ENCODE measurements at regions not wholly inside any gene's neighbourhood (a gene's known extent, or its start where the extent isn't known, plus 50 kb on each side); places are given as distances from the start of the nearest gene placed in this dataset.

DNA sequence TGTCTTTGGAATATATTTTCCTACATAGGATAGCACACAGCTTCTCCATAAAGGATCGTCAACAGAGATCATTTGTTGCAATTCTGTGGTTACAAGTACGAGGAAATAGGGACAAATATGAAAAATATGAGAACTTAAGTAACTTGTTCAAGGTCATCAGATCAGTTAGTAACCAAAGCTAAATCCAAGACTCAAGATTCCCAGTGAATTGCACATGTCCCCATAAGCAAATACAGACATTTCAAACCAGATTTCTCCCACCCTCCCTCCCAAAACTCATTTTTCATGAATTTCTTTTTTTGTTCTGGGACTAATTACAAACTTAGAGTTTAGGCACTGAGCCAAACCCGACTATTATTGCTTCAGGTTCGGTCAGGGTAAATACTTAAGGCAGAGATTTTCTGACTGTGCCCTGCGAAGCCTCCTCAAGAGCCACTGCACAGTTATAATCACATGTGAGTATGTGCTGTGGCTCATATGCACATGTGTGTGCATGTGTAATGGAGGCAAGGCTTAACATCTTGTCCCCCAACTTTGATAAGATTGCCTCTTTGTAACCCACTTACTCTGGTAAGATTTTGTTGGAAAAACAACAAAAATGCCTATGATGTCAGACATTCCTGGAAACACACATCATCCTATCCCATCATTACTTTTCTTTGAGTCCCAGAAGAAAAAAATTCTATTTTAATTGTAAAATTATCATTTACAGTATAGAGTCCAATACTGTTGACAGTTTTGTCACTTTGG is 216.2 kb downstream of the CD83 start:
- TF ChIP-seq GABPA (IDR thresholded peaks at IDR 0.05; ENCODE audit: low read depth) (no peak), CTCF (IDR thresholded peaks at IDR 0.05; ENCODE audit: insufficient read depth, low read length) (no peak), SPI1 (IDR thresholded peaks at IDR 0.05; ENCODE audit: borderline replicate concordance, low read depth) (no peak)
- TF ChIP-seq, protein P1, sequence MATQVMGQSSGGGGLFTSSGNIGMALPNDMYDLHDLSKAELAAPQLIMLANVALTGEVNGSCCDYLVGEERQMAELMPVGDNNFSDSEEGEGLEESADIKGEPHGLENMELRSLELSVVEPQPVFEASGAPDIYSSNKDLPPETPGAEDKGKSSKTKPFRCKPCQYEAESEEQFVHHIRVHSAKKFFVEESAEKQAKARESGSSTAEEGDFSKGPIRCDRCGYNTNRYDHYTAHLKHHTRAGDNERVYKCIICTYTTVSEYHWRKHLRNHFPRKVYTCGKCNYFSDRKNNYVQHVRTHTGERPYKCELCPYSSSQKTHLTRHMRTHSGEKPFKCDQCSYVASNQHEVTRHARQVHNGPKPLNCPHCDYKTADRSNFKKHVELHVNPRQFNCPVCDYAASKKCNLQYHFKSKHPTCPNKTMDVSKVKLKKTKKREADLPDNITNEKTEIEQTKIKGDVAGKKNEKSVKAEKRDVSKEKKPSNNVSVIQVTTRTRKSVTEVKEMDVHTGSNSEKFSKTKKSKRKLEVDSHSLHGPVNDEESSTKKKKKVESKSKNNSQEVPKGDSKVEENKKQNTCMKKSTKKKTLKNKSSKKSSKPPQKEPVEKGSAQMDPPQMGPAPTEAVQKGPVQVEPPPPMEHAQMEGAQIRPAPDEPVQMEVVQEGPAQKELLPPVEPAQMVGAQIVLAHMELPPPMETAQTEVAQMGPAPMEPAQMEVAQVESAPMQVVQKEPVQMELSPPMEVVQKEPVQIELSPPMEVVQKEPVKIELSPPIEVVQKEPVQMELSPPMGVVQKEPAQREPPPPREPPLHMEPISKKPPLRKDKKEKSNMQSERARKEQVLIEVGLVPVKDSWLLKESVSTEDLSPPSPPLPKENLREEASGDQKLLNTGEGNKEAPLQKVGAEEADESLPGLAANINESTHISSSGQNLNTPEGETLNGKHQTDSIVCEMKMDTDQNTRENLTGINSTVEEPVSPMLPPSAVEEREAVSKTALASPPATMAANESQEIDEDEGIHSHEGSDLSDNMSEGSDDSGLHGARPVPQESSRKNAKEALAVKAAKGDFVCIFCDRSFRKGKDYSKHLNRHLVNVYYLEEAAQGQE (IDR thresholded peaks at IDR 0.05; ENCODE audit: insufficient replicate concordance, low read depth): no peak
- Histone ChIP-seq H3K27ac (replicated peaks) (no peak overlapping the region), H3K4me3 (replicated peaks; ENCODE audit: insufficient read depth, low read length) (no peak overlapping the region), H3K27me3 (ENCODE audit: insufficient read depth, poor library complexity, severe bottlenecking) (no peaks in the 10 kb centered on the region)
- DNase-seq (ENCODE audit: low read depth in 1 of 2, low spot score in 1 of 2): no peak

- H3K27me3 ChIP-seq (ENCODE audit: insufficient read depth, poor library complexity, severe bottlenecking): no peaks in the 10 kb centered on the region
These were observed 217.5 kb downstream of the CD83 start for GRCh38 chr6:14335071-14335470.

GRCh38 chr6:14337152-14337551 is 219.6 kb downstream of the CD83 start:
- peak overlapping the region; percentile 74 for H3K27ac ChIP-seq (replicated peaks)
- peak; percentile 56 to 78 for DNase-seq (ENCODE audit: low read depth in 1 of 2, low spot score in 1 of 2)
- TF ChIP-seq SPI1 (IDR thresholded peaks at IDR 0.05; ENCODE audit: borderline replicate concordance, low read depth) (no peak), POLR2AphosphoS5 (IDR thresholded peaks at IDR 0.05; ENCODE audit: low read depth) (no peak), CTCF (IDR thresholded peaks at IDR 0.05; ENCODE audit: insufficient read depth, low read length) (no peak), GABPA (IDR thresholded peaks at IDR 0.05; ENCODE audit: low read depth) (no peak)
- TF ChIP-seq, protein P1 (IDR thresholded peaks at IDR 0.05; ENCODE audit: insufficient replicate concordance, low read depth): no peak

More at GRCh38 chr6:14335071-14335470, 217.5 kb downstream of the CD83 start:
- Histone ChIP-seq H3K4me3 (replicated peaks; ENCODE audit: insufficient read depth, low read length) (no peak overlapping the region), H3K27ac (replicated peaks) (no peak overlapping the region)
- TF ChIP-seq CTCF (IDR thresholded peaks at IDR 0.05; ENCODE audit: insufficient read depth, low read length): no peak
- DNase-seq (ENCODE audit: low read depth in 1 of 2, low spot score in 1 of 2): no peak

DNA sequence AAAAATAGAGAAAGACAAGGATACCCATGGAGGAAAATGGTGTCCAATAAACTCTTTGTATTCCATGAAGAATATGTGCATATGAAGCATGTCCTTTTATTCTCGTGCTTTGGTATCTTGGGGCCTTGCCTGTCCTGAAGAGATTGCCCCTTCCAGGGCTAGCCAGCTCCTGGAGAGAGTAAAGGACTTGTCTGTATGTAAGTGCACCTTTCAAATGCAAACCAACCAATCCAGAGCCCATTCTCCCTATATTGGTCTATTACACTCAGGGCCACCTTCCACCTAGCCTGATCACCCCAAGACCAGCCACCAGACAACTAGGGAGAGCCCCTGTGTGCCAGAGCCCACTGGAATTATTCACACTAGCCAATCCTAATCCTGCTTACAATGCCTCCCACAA is 221.6 kb downstream of the CD83 start:
- TF ChIP-seq, protein P1 (IDR thresholded peaks at IDR 0.05; ENCODE audit: insufficient replicate concordance, low read depth): no peak
- TF ChIP-seq CTCF (IDR thresholded peaks at IDR 0.05; ENCODE audit: insufficient read depth, low read length) (no peak), POLR2AphosphoS5 (IDR thresholded peaks at IDR 0.05; ENCODE audit: low read depth) (no peak), SPI1 (IDR thresholded peaks at IDR 0.05; ENCODE audit: borderline replicate concordance, low read depth) (no peak), GABPA (IDR thresholded peaks at IDR 0.05; ENCODE audit: low read depth) (no peak)
- H3K27me3 ChIP-seq (ENCODE audit: insufficient read depth, poor library complexity, severe bottlenecking): no peaks in the 10 kb centered on the region
- peak overlapping the region; percentile 51; the same call in 1 of the 2 replicates for H3K27ac ChIP-seq (replicated peaks)
- DNase-seq (ENCODE audit: low read depth in 1 of 2, low spot score in 1 of 2): no peak
- H3K4me3 ChIP-seq (replicated peaks; ENCODE audit: insufficient read depth, low read length): no peak overlapping the region

More at GRCh38 chr6:14337152-14337551, 219.6 kb downstream of the CD83 start:
- H3K4me3 ChIP-seq (replicated peaks; ENCODE audit: insufficient read depth, low read length): no peak overlapping the region
- no peaks in the 10 kb centered on the region for H3K27me3 ChIP-seq (ENCODE audit: insufficient read depth, poor library complexity, severe bottlenecking)

Measured in HL-60 (cell line).